HUES64 (cell line): ENCODE measurements at regions not wholly inside any gene's neighbourhood (a gene's known extent, or its start where the extent isn't known, plus 50 kb on each side); places are given as distances from the start of the nearest gene placed in this dataset.

ENCODE experiments used
- H3K27ac ChIP-seq: 2 replicates; pipeline ENCODE4 v1.7.0; 2013; ENCODE audit warnings: low read depth, low read length, inconsistent platforms
- H3K27me3 ChIP-seq: 2 replicates; pipeline ENCODE4 v1.6.1; 2013; ENCODE audit warnings: mild to moderate bottlenecking, low read length; ENCODE audit not compliant: insufficient read depth
- H3K36me3 ChIP-seq: 2 replicates; pipeline ENCODE4 v1.6.1; 2013; ENCODE audit warnings: mild to moderate bottlenecking, low read length; ENCODE audit not compliant: insufficient read depth
- H3K4me1 ChIP-seq: 2 replicates; pipeline ENCODE4 v1.6.1; 2013; ENCODE audit warnings: mild to moderate bottlenecking, low read length, moderate library complexity; ENCODE audit not compliant: insufficient read depth
- H3K4me3 ChIP-seq: 2 replicates; pipeline ENCODE4 v1.5.1; 2013; ENCODE audit warnings: mild to moderate bottlenecking, low read length, moderate library complexity
- H3K9ac ChIP-seq: 2 replicates; pipeline ENCODE4 v1.6.1; 2013; ENCODE audit warnings: mild to moderate bottlenecking, low read depth, low read length
- H3K9me3 ChIP-seq: 2 replicates; pipeline ENCODE4 v1.6.1; 2013; ENCODE audit warnings: low read depth, low read length; ENCODE audit not compliant: insufficient read depth
- WGBS: fragments of 150-250, 120-280 bp; methylation state at CpG from one replicate; pipeline ENCODE4 v1.1.7; 2013; ENCODE audit warnings: missing lambda C conversion rate; 5-methylcytosine and 5-hydroxymethylcytosine counted together

- Histone ChIP-seq H3K9ac (no peak overlapping the region), H3K4me1 (peaks cover 39% of the 10 kb centered on the region), H3K36me3 (no peaks in the 10 kb centered on the region), H3K27ac (no peak overlapping the region), H3K9me3 (no peaks in the 10 kb centered on the region), H3K27me3 (no peaks in the 10 kb centered on the region), H3K4me3 (no peak overlapping the region)
- WGBS, result 92% methylated on average over 20 of the region's 20 CpGs
These were observed 611.9 kb downstream of the IRX1 start for GRCh38 chr5:4207486-4207885.

GRCh38 chr5:4208537-4208936, 612.9 kb downstream of the IRX1 start:
- 91% methylated on average over 2 of the region's 2 CpGs for WGBS
- H3K4me1 ChIP-seq, result peaks cover 49% of the 10 kb centered on the region
- H3K36me3 ChIP-seq, result no peaks in the 10 kb centered on the region
- no peak overlapping the region for H3K9ac ChIP-seq
- no peak overlapping the region for H3K27ac ChIP-seq
- H3K9me3 ChIP-seq, result no peaks in the 10 kb centered on the region
- H3K4me3 ChIP-seq, result no peak overlapping the region
- H3K27me3 ChIP-seq, result no peaks in the 10 kb centered on the region

- Histone ChIP-seq H3K27ac (no peak overlapping the region), H3K9ac (no peak overlapping the region), H3K27me3 (no peaks in the 10 kb centered on the region), H3K4me1 (peaks cover 54% of the 10 kb centered on the region), H3K36me3 (no peaks in the 10 kb centered on the region), H3K9me3 (no peaks in the 10 kb centered on the region), H3K4me3 (no peak overlapping the region)
- 96% methylated on average over 5 of the region's 5 CpGs for WGBS
These were observed 613.4 kb downstream of the IRX1 start for GRCh38 chr5:4208996-4209395.

GRCh38 chr5:4212071-4212739, 616.6 kb downstream of the IRX1 start:
- Histone ChIP-seq H3K4me3 (no peak overlapping the region; the same call in 1 of the 2 replicates), H3K27me3 (no peaks in the 10 kb centered on the region), H3K4me1 (peaks cover 39% of the 10 kb centered on the region), H3K27ac (peak overlapping the region; percentile 79; the same call in 1 of the 2 replicates), H3K9me3 (no peaks in the 10 kb centered on the region), H3K9ac (peak overlapping the region; percentile 6; the same call in 1 of the 2 replicates), H3K36me3 (no peaks in the 10 kb centered on the region)
- WGBS, result 61% methylated on average over 9 of the region's 9 CpGs

- Histone ChIP-seq H3K9ac (peak overlapping the region; percentile 14; the same call in 1 of the 2 replicates), H3K4me1 (peaks cover 34% of the 10 kb centered on the region), H3K27ac (peak overlapping the region; percentile 79), H3K36me3 (no peaks in the 10 kb centered on the region), H3K27me3 (no peaks in the 10 kb centered on the region), H3K9me3 (no peaks in the 10 kb centered on the region), H3K4me3 (no peak overlapping the region; the same call in 1 of the 2 replicates)
- WGBS, result 2% methylated on average over 8 of the region's 9 CpGs
These were observed 617.6 kb downstream of the IRX1 start for GRCh38 chr5:4212981-4213819.

- H3K9me3 ChIP-seq, result no peaks in the 10 kb centered on the region
- no peak overlapping the region for H3K9ac ChIP-seq
- H3K36me3 ChIP-seq, result no peaks in the 10 kb centered on the region
- H3K4me3 ChIP-seq, result no peak overlapping the region
- H3K27me3 ChIP-seq, result no peaks in the 10 kb centered on the region
- peaks cover 34% of the 10 kb centered on the region for H3K4me1 ChIP-seq
- H3K27ac ChIP-seq, result no peak overlapping the region
These were observed 619.5 kb downstream of the IRX1 start for GRCh38 chr5:4215143-4215542.

- no peaks in the 10 kb centered on the region for H3K9me3 ChIP-seq
- no peaks in the 10 kb centered on the region for H3K27me3 ChIP-seq
- no peak overlapping the region for H3K9ac ChIP-seq
- peaks cover 32% of the 10 kb centered on the region for H3K4me1 ChIP-seq
- WGBS, result 83% methylated on average over 3 of the region's 3 CpGs
- H3K36me3 ChIP-seq, result no peaks in the 10 kb centered on the region
- no peak overlapping the region for H3K4me3 ChIP-seq
- H3K27ac ChIP-seq, result no peak overlapping the region
These were observed 620.5 kb downstream of the IRX1 start for GRCh38 chr5:4216142-4216541.

GRCh38 chr5:4220016-4220415, 624.4 kb downstream of the IRX1 start:
- H3K4me1 ChIP-seq, result no peaks in the 10 kb centered on the region
- H3K36me3 ChIP-seq, result no peaks in the 10 kb centered on the region
- WGBS, result 97% methylated on average over 6 of the region's 7 CpGs
- no peak overlapping the region for H3K9ac ChIP-seq
- H3K27ac ChIP-seq, result no peak overlapping the region
- no peaks in the 10 kb centered on the region for H3K27me3 ChIP-seq
- H3K4me3 ChIP-seq, result no peak overlapping the region
- no peaks in the 10 kb centered on the region for H3K9me3 ChIP-seq

- H3K36me3 ChIP-seq, result no peaks in the 10 kb centered on the region
- H3K4me3 ChIP-seq, result no peak overlapping the region
- H3K27ac ChIP-seq, result no peak overlapping the region
- no peaks in the 10 kb centered on the region for H3K9me3 ChIP-seq
- H3K27me3 ChIP-seq, result no peaks in the 10 kb centered on the region
- WGBS, result 93% methylated on average over 7 of the region's 8 CpGs
- no peak overlapping the region for H3K9ac ChIP-seq
- no peaks in the 10 kb centered on the region for H3K4me1 ChIP-seq
These were observed 625.4 kb downstream of the IRX1 start for GRCh38 chr5:4221048-4221447.

- Histone ChIP-seq H3K4me3 (no peak overlapping the region), H3K27ac (no peak overlapping the region), H3K9ac (no peak overlapping the region), H3K4me1 (no peaks in the 10 kb centered on the region), H3K9me3 (no peaks in the 10 kb centered on the region), H3K27me3 (no peaks in the 10 kb centered on the region), H3K36me3 (no peaks in the 10 kb centered on the region)
- 93% methylated on average over 6 of the region's 6 CpGs for WGBS
These were observed 626.5 kb downstream of the IRX1 start for GRCh38 chr5:4222147-4222546.

GRCh38 chr5:4222821-4223220, 627.2 kb downstream of the IRX1 start:
- no peak overlapping the region for H3K27ac ChIP-seq
- H3K27me3 ChIP-seq, result no peaks in the 10 kb centered on the region
- H3K36me3 ChIP-seq, result no peaks in the 10 kb centered on the region
- no peak overlapping the region for H3K4me3 ChIP-seq
- WGBS, result 94% methylated on average over 15 of the region's 15 CpGs
- H3K9me3 ChIP-seq, result no peaks in the 10 kb centered on the region
- no peak overlapping the region for H3K9ac ChIP-seq
- H3K4me1 ChIP-seq, result no peaks in the 10 kb centered on the region
